HG02623 (cell line): ENCODE measurements at regions not wholly inside any gene's neighbourhood (a gene's known extent, or its start where the extent isn't known, plus 50 kb on each side); places are given as distances from the start of the nearest gene placed in this dataset.
A peak's percentile ranks its signal among the peaks of the same experiment; 100 is the strongest.

Source experiments
- ATAC-seq: cut with Tn5 transposase; IDR thresholded peaks from one replicate; pipeline ENCODE4 v1.9.1; 2021; ENCODE audit warnings: moderate library complexity; ENCODE audit not compliant: unreplicated experiment

- ATAC-seq: no peak
Observed at GRCh38 chr4:11132478-11132877, 296.2 kb downstream of the HS3ST1 start.

DNA sequence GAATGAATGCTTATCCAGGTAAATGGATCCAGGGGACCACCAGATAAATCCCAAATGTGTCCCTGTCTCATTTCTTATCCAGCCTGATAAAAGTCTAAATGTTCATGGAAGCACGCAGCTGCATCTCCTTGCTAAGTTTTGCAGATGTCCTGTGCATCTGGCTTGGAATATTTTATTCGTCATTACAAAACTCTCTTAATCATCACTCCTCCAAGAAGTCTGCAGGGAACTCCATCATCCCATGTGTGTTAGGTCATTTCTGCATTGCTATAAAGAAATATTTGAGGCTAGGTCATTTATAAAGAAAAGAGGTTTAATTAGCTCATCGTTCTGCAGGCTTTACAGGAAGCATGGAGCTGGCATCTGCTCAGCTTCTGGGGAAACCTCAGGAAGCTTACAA, 297.2 kb downstream of the HS3ST1 start:
- no peak for ATAC-seq

- ATAC-seq: no peak
Observed at GRCh38 chr4:11130195-11130970, 298.3 kb downstream of the HS3ST1 start.

- no peak for ATAC-seq
Observed at GRCh38 chr4:11120435-11120834, 308.3 kb downstream of the HS3ST1 start.

- ATAC-seq: no peak
Observed at GRCh38 chr4:11119474-11119873, 309.2 kb downstream of the HS3ST1 start.

DNA sequence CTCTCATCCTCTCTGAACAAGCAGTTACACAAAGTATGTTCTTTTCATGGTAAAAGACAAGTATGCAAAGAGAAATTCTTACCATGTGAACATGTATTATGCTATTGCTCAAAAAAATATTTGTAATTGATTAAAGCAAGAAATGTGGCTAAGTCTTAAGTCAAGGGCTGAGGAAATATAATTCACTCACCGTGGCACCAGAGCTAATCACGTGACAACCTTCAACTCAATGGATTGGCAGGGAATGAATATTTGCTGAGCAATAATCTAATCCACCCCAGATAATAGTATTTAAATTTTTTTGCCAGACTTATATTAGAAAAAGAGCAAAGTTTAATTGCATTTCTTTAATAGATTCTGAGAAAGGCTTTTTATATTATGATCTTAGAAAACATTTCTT, 310.2 kb downstream of the HS3ST1 start:
- no peak for ATAC-seq

- ATAC-seq: no peak
Observed at GRCh38 chr4:11116940-11117339, 311.8 kb downstream of the HS3ST1 start.

GRCh38 chr4:11111876-11112275, 316.8 kb downstream of the HS3ST1 start:
- ATAC-seq: no peak

DNA sequence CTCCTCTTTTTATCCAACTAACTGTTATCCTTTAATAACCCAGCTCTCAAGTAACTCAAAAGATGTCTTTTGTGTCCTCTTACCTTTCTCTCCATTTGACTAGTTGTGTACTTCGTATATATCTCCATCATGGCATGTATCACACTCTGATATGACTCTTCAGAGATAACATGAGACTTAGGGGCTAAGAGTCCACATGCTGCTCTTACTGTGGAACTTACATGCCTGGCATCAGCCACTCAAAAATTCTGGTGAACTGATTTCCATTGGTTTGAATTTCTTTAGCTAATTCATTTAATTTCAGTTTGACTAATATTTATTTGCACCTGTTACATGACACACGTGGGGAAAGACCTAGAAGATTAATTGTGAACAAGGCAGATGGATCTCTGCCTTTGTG, 317.3 kb downstream of the HS3ST1 start:
- no peak for ATAC-seq

- no peak for ATAC-seq
Observed at GRCh38 chr4:11106759-11107158, 321.9 kb downstream of the HS3ST1 start.

- no peak for ATAC-seq
Observed at GRCh38 chr4:11106190-11106589, 322.5 kb downstream of the HS3ST1 start.

GRCh38 chr4:11105715-11106114, 323.0 kb downstream of the HS3ST1 start:
- no peak for ATAC-seq

DNA sequence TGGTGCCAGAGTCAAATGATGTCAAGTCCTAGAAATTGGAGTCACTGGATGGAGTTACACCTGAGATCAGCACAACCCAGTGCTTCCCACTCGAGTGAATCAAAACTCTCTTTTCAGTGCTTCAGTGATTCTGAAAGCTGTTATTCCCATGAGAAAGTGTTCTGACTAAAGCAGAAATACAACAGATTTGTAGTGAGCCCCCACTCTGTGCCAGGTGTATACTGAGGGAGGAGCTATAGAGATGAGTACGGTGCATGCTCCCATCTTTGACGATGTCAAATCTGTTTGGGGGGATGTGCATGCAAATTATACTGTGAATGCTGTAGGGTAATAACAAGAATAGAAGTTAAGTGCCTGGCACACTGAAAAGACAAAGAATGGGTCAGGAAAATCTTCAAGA, 330.2 kb downstream of the HS3ST1 start:
- ATAC-seq: peak; percentile 38

GRCh38 chr4:11097725-11098124, 331.0 kb downstream of the HS3ST1 start:
- ATAC-seq: no peak

GRCh38 chr4:11081006-11081405, 347.7 kb downstream of the HS3ST1 start:
- ATAC-seq: no peak

DNA sequence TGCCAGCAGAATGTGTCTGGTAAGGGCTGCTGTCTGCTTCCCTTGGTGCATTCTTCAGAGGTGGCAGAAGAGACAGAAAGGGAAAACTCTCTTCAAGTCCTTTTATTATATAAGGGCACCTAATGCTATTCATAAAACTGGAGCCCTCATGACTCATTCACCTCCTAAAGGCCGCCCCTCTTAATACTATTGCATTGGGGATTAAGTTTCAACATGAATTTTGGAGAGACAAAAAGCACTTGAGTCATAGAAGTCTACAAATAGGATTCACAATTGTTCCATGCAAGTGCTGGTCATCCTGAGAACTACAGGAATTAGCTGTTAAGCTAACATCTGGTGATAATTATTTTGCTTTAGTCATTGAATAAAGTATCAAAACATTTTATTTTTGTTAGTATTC, 349.5 kb downstream of the HS3ST1 start:
- ATAC-seq: no peak

DNA sequence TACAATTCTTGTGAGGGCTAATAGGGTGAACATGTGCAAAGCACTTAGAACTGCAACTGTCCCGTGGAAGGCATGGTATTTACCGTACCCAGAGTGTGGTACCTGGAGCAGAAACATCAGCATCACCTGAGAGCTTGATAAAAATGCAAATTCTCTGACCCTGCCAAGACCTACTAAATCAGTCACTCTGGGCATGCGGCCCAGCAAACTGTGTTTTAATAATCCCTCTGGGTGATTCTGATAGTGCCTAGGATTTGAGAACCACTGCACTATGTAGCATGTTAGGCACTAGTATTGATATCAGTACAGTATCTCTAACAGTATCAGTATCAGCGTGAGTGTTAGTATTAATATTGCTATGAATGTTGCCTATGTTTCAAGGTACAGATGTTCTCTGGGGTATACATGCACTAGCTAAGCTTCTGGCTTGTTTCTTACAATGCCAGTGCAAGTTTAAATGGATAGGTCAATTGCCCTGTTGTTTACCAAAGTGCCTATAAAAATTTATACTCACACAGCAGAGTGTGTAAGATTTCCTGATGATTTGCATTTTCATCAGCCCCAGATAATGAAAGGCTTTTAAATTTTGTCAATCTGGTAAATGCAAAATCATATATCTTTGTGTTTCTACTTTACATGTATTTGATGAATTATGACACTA, 354.0 kb downstream of the HS3ST1 start:
- no peak for ATAC-seq

- ATAC-seq: no peak
Observed at GRCh38 chr4:11073621-11074051, 355.1 kb downstream of the HS3ST1 start.

DNA sequence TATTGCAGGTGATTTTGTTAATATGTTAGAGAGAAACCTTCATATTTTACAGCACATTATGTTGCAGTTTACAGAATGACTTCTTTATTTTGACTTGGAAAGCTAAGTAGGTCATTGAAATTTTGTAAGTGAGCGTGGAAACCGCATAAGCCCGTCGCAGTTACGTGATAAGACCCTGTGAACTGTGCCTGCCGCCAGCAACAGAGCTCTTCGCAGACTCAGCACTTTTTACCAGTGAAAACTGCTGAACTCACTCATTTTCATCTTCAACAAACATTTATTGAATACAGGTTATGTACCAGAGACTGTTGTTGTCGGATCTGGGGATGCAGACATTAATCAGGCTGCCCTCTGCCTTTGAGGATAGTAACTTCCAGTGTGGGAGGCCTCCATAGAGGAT, 355.7 kb downstream of the HS3ST1 start:
- ATAC-seq: no peak

DNA sequence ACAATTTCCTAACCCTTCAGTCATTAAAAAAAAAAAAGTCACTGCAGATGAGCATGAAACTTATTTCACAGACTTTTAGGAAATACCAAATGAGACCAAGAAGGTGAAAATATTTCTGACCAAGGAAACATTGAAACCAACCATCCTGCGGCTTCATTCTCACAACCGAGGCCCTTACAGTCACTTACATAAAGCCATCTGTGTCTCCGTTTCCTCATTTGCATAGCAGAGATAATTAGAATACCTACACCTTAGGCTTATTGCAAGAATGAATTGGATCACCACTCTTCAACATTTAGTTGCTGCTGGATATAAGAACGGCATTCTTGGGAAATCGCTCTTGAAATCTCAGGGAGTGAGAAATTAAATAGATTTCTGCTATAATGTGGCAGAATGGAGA, 356.2 kb downstream of the HS3ST1 start:
- no peak for ATAC-seq

DNA sequence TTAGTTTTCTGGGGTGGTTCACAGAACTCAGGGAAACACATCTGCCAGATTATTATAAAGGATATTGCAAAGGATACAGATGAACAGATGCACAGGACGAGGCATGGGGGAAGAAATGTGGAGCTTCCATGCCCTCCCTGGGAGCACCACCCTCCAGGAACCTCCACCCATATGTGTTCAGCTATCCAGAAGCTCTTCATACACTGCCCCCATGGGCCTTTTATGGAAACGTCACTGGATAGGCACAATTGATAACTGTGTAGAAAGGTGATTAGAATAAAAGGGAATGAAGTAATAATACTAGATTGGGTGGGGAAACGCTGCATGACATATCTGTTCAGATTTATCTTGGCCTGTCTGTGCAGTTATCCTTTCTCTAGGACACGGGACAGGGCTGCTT, 357.9 kb downstream of the HS3ST1 start:
- ATAC-seq: no peak

GRCh38 chr4:11069581-11070211, 359.0 kb downstream of the HS3ST1 start:
- ATAC-seq: no peak
